Left colon (tissue), 2 donors: ENCODE measurements at regions not wholly inside any gene's neighbourhood (a gene's known extent, or its start where the extent isn't known, plus 50 kb on each side); places are given as distances from the start of the nearest gene placed in this dataset.
"Not testable (repeated sequence)": the region's sequence is repeated elsewhere in the genome, so short reads cannot be mapped to it uniquely, and the experiment has no call there.

ENCODE experiments used
- ATAC-seq: fragments of 200-7000 bp; cut with Tn5 transposase; one replicate; pipeline ENCODE4 v1.9.1; 2020; ENCODE audit warnings: mild to moderate bottlenecking, moderate library complexity
- DNase-seq, 2 donors: peaks; one replicate each; pipeline ENCODE4 v3.0.0-alpha.2; 2020
- intact Hi-C, 2 donors: fragments of 100-400 bp; cut with DNase I in 1 of 2; cut with micrococcal nuclease in 1 of 2; formaldehyde crosslinking; loops; one replicate each; pipeline versions ENCODE4 v1.11.2 to v1.14.0; 2022; cut with DNase I, micrococcal nuclease
- donor health status: DM: no; HTN: no; CAD: no.
- donor health status: DM: yes; HTN: yes; CAD: no.

- no peak for ATAC-seq
- DNase-seq = no peak
- intact Hi-C loops = no loop called here
These were observed 198.6 kb downstream of the RPAP3 start for GRCh38 chr12:47507221-47507620.

DNA sequence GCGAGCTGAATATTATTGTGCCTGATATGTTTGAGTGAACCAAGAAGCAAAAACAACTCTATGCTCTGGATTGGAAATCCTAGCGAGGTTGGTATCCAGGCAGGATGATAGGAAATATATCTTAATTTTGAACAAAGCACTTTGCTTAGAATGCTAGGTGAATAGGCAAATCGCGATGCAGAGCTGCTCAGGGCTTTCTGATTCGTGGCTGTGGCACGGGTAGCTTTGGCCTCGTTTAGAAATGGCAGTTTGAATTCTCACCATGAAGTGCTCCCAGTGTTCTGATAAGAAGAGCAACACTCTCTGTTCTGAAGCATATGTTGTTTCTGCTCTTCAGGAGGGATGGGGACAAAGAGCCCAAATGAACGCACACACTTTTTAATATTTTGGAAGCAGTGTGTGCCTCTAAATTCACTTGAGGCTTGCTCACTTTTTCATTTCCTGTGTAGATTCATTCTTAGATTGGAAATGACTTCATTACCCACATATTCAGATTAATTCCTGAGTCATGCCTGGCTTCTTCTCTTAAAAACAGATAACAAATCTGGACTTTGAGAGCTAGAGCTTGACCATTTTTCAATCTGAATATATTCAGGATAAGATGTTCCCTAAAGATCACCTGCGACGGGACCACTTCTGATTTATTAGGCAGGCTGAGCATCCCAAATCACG is 200.9 kb downstream of the RPAP3 start:
- intact Hi-C loops = no loop called here
- no peak for DNase-seq
- ATAC-seq = no peak

- no peak for ATAC-seq
- intact Hi-C loops = no loop called here
- DNase-seq = no peak
These were observed 212.0 kb downstream of the RPAP3 start for GRCh38 chr12:47493801-47494200.

DNA sequence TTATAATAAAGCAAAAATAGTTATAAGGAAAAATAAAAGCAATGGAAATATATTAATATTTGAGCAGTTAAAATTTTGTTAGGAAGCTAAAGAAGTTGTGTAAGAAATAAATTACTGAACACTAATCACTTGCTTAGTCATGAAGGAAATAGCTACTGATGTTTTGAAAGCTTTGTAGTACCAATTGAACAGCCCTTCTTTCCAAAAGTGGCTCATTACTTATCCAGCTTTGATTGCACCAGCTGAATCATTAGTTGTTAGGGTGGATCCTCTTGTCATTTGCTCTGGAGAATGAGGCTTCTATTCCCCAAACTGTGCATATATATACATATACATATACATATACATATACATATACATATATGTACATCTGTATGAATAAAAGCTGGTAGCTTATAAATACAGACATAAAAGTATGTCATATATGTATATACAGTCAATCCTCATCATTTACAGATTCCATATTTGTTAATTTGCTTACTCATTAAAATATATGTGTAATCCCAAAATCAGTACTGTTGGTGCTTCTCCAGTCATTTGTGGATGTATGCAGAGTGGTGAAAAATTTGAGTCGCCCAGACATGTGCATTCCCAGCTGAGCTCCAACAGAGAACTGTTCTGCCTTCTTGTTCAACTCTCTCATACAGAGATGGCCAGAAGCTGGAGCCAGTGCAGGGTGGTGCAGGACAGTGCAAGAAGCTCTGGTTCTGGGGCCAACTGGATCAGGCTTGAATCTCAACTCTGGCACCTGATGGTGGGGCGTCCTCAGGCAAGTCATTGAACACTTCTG is 214.1 kb downstream of the RPAP3 start:
- ATAC-seq = no peak
- no peak for DNase-seq
- intact Hi-C loops = no loop called here

DNA sequence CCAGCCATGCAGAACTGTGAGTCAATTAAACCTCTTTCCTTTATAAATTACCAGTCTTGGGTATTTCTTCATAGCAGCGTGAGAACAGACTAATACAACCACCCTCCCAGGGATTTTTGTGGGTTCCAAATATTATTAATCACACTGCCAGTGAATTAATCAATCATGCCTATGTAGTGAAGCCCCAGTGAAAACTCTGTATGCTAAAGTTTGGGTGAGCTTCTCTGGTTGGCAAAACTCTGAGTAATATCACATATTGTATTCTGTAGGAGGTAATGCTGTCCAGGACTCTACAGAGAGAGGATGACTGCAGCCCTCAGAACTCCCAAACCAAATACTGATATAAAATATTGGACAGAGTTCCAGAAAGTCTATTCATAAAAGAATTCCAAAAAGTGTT is 216.9 kb downstream of the RPAP3 start:
- DNase-seq = no peak
- intact Hi-C loops = no loop called here
- no peak for ATAC-seq

- no peak for ATAC-seq
- DNase-seq = no peak
- intact Hi-C loops = no loop called here
These were observed 224.8 kb downstream of the RPAP3 start for GRCh38 chr12:47481041-47481440.

GRCh38 chr12:47478426-47478825 is 227.4 kb downstream of the RPAP3 start:
- ATAC-seq (no peak), DNase-seq (no peak)
- intact Hi-C loops = no loop called here

DNA sequence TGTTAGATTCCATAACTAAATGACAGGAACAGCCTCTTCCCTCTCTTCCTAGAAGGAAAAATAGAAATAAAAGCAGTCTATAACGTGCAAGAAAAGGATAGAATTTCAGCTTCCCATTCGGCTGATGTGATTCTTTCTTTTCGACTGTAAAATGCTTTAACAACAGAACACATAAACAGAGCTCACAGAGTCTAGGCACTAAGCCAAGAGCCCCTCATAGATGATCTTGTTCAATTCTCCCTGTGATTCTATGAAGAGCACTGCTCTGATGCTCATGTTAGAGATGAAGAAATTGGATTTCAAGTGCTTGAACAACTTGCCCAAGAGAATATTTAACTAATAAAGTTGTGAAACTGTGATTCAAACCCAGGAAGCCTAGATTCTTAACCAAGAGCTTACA is 232.7 kb downstream of the RPAP3 start:
- DNase-seq (no peak), ATAC-seq (no peak)
- intact Hi-C loops = no loop called here

- ATAC-seq, DNase-seq, intact Hi-C loops: not testable (repeated sequence)
These were observed 235.5 kb downstream of the RPAP3 start for GRCh38 chr12:47470349-47470748.

GRCh38 chr12:47463918-47464317 is 241.9 kb downstream of the RPAP3 start:
- DNase-seq, ATAC-seq, intact Hi-C loops: not testable (repeated sequence)

GRCh38 chr12:47458279-47458678 is 247.6 kb downstream of the RPAP3 start:
- ATAC-seq (no peak), DNase-seq (no peak)
- intact Hi-C loops = no loop called here

- ATAC-seq (no peak), DNase-seq (no peak)
- intact Hi-C loops = no loop called here
These were observed 256.0 kb downstream of the RPAP3 start for GRCh38 chr12:47449797-47450196.

DNA sequence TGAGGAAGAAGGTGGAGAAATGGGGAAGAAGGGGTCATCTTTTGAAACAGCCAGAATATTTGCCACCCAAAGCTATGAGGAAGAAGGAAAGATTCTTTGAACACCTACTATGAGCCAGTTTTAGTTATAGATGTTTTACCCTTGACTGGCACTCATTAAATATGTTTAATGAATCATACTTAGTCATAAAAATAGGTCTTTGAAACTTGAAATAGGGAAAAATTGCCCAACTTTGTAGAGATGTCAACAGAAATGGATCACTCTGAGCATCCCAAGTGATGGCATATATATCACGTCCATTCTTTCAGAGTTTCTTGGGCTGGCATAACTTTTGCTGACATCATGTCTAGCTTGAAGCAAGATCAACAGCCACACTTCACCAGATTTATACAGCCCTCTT is 263.5 kb downstream of the RPAP3 start:
- DNase-seq (no peak), ATAC-seq (no peak)
- intact Hi-C loops = no loop called here

- ATAC-seq (no peak), DNase-seq (no peak)
- intact Hi-C loops = no loop called here
These were observed 264.3 kb downstream of the RPAP3 start for GRCh38 chr12:47441490-47441889.

DNA sequence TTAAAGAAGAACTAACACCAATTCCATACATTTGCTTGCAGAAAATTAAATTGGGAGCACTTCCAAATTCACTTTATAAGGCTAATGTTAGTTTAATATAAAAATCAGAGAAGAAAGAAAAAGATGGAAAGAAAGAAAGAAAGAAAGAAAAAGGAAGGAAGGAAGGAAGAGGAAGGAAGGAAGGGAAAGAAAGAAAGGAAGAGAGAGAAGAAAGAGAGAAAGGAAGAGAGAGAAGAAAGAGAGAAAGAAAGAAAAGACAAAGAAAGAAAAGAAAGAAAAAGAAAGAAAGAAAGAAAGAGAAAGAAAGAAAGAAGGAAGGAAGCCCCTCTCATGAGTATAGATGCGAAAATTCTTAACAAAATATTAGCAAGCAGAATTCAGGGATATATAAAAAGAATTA is 267.7 kb downstream of the RPAP3 start:
- DNase-seq (no peak), ATAC-seq (no peak)
- intact Hi-C loops = no loop called here

DNA sequence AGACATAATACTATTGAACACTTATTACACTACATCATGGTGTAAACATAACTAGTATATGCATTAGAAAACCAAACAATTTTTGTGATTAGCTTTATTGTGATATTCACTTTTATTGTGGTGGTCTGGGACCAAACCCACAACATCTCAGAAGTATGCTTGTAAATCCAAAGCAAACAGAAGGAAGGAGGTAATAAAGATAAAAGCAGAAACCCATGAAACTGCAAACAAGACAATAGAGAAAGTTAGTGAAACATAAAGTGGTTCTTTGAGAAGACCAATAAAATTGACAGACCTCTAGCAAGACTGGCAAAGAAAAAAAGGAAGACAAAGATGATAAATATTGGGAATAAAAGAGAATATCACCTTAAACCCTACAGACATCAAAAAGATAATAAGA is 268.3 kb downstream of the RPAP3 start:
- intact Hi-C loops = no loop called here
- no peak for DNase-seq
- ATAC-seq = no peak

DNA sequence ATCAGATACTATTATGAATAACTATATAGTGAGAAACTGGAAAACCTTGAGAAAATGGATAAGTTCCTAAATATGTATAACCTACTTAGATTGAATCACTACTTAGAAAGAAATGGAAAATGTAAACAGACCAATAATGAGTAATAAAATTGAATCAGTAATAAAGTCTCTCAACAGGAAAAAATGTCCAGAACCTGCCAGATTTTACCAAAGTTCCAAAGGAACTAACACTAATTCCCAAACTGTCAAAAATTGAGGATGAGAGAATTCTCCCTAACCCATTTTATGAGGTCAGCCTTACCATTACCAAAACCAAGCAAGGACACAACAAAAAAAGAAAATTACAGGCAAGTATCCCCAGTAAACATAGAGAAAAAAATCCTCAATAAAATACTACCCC is 272.0 kb downstream of the RPAP3 start:
- intact Hi-C loops = no loop called here
- no peak for ATAC-seq
- no peak for DNase-seq

DNA sequence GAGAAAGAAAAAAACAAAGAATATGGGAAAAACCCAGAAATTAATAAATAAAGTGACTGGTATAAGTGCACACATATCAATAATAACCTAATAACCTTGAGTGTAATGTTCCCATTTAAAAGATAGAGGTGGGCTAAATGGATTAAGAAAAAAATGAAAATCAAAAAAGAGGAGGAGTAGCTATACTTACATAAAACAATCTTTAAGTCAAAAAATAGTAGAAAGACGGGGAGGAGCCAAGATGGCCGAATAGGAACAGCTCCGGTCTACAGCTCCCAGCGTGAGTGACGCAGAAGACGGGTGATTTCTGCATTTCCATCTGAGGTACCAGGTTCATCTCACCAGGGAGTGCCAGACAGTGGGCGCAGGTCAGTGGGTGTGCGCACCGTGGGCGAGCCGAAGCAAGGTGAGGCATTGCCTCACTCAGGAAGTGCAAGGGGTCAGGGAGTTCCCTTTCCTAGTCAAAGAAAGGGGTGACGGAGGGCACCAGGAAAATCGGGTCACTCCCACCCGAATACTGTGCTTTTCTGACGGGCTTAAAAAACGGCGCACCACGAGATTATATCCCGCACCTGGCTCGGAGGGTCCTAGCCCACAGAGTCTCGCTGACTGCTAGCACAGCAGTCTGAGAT is 279.0 kb downstream of the RPAP3 start:
- ATAC-seq, DNase-seq, intact Hi-C loops: not testable (repeated sequence)

DNA sequence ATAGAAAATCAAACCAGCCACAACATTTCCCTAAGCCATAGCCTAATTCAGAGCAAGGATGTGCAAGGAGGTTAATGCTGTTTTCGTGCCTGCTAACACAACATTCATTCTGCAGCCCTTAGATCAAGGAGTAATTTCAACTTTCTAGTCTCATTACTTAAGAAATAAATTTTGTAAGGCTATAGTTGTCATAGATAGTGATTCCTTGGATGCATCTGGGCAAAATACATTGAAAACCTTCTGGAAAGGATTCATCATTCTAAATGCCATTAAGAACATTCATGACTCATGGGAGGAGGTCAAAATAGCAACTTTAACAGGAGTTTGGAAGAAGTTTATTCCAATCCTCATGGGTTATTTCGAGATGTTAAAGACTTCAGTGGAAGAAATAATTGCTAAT is 283.2 kb downstream of the RPAP3 start:
- ATAC-seq (no peak), DNase-seq (no peak)
- intact Hi-C loops = no loop called here

- ATAC-seq (no peak), DNase-seq (no peak)
- intact Hi-C loops = no loop called here
These were observed 286.3 kb downstream of the RPAP3 start for GRCh38 chr12:47419497-47419896.
